GM18508 (cell line): ENCODE measurements at regions not wholly inside any gene's neighbourhood (a gene's known extent, or its start where the extent isn't known, plus 50 kb on each side); places are given as distances from the start of the nearest gene placed in this dataset.

Source experiments
- ATAC-seq: cut with Tn5 transposase; IDR thresholded peaks from one replicate; pipeline ENCODE4 v1.9.1; 2021; ENCODE audit warnings: moderate number of reproducible peaks; ENCODE audit not compliant: insufficient read depth, unreplicated experiment

DNA sequence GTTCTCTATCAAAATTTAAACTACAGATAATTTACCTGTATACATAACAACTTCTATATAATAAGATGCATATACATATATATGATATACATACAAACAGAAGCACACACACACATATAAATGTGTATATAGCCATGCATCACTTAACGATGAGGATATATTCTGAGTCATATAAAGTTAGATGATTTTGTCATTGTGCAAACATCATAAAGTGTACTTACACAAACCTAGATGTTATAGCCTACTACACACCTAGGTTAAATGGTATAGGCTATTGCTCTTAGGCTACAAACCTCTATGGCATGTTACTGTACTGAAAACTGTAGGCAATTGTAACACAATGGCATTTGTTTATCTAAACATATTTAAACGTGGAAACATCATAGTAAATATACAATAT, 937.6 kb upstream of the KCND2 start:
- no peak for ATAC-seq

DNA sequence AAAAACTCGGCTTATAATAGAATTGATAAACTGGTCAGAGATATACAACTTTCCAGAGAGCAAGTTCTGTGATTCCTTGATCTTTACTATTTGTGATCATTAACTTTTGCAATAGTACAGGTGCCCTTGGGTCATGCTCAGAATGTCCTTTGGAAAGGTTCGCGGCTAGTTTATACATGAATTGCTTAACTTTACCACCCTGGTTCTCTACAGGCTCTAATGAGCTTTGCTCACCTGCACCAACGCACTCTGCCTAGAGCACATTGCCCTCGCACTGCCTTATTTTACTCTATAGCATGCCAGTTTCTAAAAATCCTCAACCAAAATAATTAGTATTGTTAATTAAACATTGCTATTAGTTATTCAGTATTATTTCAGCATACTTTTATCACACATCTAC, 931.2 kb upstream of the KCND2 start:
- ATAC-seq, result no peak

DNA sequence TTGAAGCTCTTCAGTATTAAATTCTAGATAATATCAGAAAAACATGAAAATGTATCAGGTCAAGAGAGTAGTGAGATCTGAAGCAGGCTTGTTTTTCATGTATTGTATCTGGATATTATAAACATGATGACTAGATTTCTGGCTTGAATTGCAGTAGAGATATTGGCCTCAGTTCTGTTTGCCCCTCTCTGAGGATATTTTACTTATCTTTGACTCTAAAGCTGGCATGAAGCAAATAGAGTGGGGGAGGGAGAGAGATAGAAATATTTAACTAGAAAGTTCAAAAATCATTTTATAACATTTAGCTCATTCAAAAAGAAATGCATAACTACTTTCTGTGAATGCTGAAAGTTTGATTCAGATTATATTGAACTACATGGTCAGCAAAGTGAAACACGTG, 929.7 kb upstream of the KCND2 start:
- ATAC-seq, result no peak

DNA sequence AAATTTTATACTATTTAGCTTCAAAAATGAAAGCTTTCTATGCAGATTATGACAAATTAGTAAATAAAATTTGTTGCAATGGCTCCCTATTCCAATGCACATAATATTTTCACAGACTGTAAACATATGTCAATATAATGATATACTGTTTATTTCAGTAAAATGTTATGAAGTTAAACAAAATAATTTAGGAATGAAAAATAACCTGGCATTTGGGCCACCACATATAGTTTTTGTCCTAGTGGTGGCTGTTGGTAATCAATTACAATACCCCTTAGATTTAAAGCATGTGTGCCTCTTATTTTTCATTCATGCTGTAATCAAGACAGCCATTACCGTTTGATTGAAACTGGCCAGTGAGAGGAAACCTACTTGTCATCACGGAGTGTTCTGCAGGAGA, 928.5 kb upstream of the KCND2 start:
- no peak for ATAC-seq

DNA sequence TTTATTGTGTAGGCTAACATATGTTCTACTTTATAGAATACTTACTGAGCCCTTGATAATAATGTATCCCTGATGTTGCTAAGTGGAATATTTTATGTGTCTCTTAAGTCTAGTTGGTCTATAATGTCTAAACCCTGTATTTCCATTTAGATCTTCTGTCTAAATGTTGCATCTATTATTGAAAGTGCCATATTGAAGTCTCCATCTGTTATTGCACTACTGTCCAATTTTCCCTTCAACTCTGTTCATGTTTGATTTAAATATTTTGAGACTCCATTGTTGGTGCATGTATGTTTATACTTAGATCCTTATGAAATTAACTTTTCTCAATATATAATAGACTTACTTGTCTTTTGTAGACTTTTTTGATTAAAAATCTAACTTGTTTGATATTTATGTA, 924.5 kb upstream of the KCND2 start:
- no peak for ATAC-seq

DNA sequence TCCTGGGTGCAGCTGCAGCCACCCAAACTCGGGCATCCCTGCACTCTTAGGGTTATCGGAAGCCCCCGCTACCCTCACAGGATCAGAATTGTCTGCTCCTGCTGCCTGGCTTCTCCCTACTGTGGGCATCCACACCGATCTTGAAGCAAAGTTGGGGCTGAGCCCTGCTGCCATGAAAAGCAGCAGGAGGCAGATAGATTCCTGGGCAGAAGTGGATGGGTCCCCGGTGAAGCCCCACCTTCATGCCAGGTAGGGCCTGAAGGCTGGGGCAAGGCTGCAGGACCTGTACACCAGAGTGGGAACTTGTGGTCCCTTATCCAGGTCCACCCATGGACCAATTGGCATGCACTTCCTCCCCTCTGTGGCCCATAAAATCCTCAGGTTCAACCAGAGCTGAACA, 922.6 kb upstream of the KCND2 start:
- no peak for ATAC-seq

DNA sequence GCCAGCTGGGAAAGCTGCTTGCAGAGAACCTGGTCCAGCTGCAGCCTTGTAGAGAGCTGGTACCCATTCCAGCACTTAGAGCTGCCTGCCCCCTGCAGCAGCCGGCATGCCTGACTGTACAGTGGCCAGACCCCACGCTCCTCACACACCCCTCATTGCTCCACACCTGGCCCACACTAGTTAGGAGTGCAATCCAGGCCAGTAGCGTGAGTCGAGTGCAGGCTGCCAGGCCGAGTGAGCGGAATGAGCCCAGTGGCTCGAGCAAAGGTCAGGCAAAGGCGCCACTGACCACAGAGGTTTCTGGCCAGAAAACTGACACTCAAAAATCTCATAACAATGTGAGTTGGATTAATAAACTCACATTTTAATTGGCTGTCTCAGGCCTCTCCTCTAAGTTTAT, 921.7 kb upstream of the KCND2 start:
- ATAC-seq, result no peak

DNA sequence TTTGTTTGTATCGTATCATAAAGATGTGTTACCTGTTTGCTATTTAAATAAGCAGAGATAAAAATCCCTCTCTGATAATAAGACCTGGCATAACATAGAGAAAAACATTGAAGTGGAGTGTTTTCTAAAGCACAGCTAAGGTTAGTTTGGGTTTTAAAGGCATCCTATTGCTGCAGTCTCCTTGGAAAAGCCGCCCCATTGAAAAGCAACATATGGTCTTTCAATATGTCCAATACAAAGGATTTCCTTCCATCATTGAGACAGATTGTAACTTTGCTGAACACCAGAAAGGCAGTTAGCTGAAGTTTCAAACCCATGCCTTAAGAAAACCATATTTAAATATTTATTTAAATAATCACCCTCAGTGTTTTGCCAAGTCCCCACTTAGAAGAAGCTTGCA, 898.5 kb upstream of the KCND2 start:
- ATAC-seq, result no peak

DNA sequence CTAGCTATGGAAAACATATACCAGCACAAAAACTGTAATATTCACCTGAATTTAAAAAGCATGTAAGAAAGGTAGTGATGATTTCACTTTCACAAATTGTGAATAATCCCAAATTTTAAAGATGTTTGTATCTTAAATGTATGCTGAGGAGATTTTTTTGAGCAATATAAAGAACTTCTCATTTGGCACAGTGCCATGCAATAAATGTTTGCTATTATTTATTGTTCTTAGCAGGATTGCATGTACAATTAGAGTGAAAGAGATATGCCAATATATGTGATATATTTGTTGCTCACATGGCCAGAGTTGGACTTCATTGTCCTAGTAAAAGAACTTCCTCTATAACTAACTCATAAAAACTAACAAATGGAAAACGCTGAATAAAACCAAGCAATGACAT, 895.1 kb upstream of the KCND2 start:
- ATAC-seq, result no peak

DNA sequence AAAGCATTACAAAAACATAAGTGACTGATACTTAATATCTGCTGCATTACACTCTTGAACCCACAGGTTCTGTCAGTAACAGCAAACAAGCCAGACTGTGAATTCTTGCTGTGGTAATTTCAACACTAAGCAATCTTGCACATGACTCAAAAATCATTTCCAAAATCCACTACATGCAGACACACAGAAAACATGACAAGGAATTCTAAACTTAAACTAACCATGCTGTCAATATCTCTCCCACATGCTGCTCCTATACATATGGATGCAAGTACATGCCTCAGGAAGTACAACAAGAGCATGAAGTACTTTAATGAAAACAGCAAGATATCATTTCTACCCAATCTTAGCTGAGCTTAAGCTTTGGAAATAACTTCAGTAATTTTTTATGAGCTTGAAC, 890.2 kb upstream of the KCND2 start:
- ATAC-seq, result no peak

DNA sequence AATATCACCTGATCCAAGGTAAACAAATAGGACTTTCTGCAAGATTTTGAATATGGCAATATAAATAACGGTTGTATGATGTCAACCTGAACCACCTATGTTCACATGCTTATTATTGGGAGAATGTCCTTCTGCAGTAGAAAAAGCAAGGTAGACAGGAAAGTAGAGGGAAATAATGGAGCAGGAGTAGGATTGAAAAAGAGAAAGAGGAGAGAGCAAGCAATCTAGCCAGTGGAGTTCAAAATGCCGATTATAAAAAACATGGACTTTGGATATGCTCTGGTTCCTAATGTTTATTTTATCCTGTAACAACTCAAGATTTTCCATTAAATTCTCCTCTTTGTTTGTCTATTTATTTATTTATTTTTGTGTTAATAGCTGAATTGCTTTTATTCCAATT, 878.0 kb upstream of the KCND2 start:
- ATAC-seq, result no peak

DNA sequence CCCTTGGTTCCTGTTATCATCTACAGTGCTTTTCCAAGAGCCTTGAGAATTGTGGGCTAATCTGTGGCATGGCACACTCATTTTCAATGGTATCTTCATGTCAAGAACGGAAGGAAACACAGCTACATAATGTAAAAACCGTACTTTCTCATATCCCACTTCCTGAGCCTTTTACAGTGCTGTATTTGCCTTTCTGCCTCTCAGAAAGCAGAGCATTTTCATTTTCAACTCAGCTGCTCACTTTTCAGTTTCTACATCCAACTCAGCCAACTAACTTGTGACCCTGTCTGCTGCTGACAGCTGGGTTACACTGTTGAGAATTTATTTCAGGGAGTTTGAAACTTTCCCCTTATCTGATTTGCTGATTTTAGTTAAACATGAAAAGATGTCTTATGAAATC, 875.8 kb upstream of the KCND2 start:
- peak; percentile 85 for ATAC-seq

DNA sequence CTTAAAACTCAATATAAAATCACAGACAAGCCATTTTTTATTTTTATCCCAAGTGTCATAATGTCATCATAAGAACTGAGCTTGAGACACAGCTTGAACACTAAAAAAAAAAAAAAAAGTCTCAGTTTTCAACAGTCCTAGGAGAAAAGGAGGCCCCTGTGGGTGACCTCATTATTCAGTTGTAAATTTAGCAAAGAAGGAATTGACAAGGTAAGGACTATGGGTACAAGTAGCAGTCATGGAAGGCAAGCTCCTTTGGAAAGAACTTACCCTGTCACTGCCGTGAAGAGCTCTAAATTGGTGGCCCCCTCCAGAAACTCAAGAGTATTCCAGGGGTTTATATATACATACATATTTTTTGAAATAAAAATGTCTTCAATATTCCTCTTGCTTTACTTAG, 864.4 kb upstream of the KCND2 start:
- no peak for ATAC-seq

DNA sequence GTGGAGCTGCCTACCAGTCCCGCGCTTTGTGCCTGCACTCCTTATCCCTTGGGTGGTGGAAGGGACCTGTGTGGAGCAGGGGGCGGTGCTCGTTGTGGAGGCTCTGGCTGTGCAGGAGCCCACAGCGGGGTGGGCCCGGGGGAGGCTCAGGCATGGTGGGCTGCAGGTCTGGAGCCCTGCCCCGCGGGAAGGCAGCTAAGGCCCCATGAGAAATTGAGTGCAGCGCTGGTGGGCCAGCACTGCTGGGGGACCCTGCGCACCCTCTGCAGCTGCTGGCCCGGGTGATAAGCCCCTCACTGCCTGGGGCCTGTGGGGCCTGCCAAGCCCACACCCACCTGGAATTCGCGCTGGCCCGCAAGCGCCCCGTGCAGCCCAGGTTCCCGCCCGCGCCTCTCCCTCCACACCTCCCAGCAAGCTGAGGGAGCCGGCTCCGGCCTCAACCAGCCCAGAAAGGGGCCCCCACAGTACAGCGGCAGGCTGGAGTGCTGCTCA, 859.6 kb upstream of the KCND2 start:
- ATAC-seq, result no peak

DNA sequence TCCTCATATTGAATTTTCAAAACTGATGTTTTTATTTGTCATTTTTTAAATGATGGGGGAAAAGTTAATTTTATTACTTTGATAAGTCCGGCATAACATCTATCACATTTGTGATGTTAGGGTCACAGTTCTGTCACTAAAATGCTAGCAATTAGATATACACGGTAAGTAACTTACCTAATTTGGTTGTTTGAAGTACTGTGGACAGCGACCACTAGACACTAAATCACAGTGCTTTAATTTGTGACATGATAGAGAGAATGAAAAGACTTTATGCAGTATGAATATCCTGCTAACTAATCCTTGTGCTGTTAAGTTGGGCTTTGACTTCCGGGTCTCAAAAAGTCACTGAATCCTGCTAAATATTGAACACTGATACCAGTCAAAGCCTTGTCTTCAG, 857.3 kb upstream of the KCND2 start:
- no peak for ATAC-seq

DNA sequence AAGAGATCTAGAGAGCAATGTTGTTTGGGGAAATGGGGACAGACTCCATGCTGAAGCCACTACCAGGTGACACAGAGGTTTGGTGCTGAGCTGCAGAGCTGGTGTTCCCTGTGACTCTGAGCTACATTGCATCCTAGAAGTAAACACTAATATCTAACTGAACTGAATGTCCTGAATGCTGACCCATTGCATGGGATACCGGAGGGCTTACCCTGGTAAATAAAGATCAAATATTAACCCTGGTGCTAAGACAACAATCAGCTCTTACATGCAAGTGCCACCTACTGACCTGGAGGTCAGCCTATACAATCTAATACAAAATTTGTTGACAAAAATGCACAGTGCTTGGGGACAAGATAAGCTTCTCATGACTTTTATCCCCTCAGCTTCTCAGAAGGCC, 851.3 kb upstream of the KCND2 start:
- ATAC-seq, result no peak

DNA sequence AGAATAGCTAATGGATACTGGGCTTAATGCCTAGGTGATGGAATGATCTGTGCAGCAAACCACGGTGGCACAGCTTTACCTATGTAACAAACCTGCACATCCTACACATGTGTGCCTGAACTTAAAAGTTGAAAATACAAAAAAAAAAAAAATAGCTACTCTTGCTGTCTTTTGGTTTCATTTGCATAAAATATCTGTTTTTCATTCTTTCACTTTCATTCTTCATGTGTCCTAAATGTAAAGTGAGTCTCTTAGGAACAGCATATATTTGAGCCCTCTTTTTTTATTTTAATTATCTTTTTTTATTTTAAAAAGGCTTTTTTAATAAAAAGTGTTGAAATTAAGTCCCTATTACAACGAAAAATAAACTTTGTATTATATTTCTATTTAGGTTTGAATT, 836.1 kb upstream of the KCND2 start:
- no peak for ATAC-seq

DNA sequence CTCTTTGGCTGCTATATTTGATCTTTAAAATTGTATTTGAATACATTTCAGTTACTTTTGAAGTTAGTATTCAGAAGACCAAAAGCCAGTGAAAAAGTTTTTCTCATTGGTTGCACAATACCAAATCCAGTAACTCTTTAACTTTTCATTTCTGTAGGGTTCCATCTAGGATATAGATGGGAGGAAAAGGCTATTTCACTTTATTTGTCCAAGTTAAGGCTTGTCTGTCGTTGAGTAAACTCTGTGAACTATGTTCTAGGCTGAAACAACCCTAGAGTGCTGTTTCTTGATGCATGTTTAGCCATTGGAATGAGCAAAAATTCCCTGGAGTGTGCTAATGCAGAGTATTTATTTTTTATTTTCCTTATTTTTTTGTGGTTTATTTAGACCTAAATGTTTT, 834.7 kb upstream of the KCND2 start:
- ATAC-seq, result no peak

DNA sequence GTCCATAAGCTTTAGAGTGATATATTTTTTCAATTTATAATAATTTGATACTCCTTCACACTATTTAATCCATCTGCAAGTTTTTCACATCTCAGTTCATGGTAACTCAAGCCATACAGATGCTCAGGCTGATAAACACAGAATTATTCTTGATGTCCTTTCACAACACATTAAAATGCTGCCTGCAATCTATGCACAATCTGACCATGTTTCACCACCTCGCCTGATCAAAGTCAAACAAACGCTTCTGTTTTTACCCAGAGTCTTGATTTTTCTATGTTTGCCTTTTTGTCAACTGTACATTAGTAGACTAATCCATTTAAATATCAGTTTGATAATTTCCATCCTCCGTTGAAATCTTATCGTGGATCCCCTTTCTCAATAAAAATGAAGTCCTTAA, 833.8 kb upstream of the KCND2 start:
- no peak for ATAC-seq

DNA sequence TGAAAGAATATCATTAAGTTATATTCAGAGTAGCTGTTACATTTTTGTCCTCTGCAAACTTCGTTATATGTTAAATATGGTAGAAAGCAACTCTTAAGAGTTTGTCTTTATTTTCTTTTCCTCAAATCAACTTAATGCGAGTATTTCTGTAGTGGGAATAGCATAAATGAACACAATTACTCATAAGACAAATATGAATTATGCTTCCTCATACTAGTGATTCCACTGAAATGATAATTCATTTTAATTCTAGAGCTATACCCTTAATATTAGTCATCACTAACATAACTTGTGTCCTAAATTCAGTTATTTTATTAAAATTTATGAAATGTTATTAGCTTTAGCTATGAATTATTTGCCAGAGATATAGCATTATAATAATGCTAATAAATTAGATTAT, 820.6 kb upstream of the KCND2 start:
- ATAC-seq, result no peak

DNA sequence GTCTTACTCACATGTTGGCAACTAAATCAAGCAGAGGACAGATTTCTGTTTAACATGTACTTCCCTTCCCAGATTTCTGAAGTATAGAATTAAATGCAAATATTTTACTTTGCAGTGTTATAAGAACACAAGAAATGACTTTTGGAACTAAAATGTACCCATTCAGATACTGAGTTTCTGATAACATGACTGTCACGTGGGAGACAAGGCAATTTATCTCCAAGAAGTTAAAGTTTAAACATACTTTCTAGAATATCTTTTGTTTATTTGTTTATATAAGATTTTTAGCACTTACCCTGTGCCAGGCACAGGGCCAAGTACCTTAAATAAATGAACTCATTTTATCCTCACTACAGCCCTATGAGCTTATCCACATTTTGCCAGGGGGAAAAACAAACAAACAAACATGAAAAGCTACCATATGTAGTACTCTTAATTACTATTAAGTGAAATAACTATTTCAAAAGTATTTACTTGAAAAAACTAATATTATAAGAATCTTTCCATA, 807.1 kb upstream of the KCND2 start:
- no peak for ATAC-seq

DNA sequence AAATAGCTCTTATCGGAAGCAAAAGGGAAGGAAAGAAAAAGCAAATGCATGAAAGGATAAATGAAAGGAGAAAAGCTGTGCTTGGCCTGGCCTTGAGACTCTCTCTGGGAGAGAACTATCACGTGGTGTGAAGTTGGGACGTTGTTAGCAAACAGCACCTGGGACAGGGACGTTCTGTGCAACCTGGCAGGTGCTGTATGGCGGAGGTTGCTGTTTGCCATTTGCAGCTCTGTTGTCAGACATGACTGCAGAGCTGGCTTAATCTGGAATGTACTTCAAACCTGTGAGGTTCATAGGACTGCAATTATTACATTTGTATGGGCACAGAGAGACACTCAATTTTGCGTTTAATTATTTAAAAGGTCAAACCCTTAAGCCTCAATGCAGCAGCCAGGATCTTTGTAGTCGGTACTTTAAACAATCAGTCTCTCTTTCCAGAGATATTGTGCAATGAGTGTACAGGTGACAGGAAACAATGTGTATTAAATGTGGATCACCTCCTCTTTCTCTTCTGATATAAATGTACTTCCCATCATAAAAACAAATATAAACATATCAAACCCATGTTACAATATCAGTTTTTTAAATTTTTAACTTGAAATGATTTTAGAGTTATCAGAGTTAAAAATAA, 800.5 kb upstream of the KCND2 start:
- no peak for ATAC-seq

DNA sequence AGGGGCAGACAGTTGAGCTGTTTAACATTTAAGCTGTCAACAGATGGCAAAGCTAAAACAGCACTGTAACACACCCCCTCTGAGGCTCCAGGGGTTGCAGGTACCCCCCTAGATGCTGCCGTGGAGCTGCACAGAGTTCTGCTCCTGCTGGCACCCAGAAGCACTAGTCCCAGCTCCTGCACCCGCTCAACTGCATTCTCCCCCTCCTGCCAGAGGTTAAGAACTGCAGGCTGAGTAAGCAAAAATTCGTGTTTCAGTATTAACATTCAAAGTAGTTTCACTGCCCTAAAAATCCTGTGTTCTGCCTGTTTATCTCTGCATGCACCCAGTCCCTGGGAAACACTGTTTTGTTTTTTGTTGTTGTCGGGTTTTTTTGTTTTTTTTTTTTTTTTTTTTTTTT, 790.8 kb upstream of the KCND2 start:
- peak; percentile 97 for ATAC-seq
